Occipital lobe (tissue), 1 donor: ENCODE measurements at regions not wholly inside any gene's neighbourhood (a gene's known extent, or its start where the extent isn't known, plus 50 kb on each side); places are given as distances from the start of the nearest gene placed in this dataset.
"Not testable (repeated sequence)": the region's sequence is repeated elsewhere in the genome, so short reads cannot be mapped to it uniquely, and the experiment has no call there.

Experiments
- DNase-seq: peaks from one replicate; lab custom pipeline; 2025; lab: John Stamatoyannopoulos, UW

DNA sequence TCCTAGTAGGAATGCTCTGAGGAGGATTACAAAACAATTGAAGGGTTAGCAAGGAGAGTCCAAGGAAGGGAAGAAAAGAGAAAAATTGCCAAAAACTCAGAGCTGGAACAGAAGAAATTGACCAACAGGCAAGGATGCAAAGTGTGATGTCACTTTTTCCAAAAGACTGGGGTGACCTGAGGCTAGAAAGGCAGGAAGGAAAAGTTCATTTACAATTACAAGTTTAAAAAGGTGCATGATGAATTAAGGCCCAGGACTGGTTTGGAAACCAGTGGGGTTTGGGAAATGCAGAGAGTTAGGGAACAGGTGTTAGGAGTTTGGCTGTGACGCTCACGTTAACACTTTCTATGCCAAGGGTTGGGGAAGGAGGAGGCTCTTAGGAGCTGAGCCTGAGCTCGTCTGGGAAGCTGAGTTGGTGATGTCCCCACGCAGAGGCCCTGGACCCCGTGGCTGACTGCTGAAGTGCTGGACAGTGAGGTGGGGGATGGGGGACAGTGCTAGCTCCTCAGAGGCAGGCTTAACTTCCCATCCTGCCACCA, 92.6 kb upstream of the PODXL start:
- no peak for DNase-seq

DNA sequence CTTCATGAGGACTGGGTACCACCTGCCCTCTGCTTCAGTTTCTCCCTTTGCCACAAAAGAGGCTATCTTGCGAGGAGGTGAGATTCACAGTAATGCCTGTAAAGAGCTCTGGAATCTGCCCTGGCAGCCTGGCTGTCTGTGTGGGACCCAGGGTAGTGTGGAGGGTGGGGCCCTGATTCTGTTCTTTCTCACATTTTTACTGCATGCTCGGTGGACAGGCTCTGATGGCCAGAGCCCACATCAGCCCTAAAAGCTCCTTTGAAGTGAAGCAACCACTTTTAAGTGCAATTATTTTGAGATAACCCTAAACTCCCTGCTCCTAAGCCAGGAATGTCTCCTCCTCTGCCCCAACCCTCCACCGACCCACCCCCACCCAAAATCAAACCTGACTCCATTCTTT, 92.1 kb upstream of the PODXL start:
- no peak for DNase-seq

DNA sequence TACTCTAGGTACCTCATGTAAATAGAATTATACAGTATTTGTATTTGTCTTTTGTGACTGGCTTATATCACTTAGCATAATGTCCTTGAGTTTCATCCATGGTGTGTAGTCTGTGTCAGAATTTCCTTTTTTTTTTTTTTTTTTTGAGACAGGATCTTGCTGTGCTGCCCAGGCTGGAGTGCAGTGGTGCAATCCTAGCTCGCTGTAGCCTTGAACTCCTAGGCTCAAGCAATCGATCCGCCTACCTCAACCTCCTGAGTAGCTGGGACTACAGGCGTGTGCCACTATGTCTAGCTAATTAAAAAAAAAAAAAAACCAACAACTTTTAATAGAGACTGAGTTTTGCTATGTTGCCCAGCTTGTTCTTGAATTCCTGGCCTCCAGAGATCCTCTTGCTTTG, 89.8 kb upstream of the PODXL start:
- no peak for DNase-seq

DNA sequence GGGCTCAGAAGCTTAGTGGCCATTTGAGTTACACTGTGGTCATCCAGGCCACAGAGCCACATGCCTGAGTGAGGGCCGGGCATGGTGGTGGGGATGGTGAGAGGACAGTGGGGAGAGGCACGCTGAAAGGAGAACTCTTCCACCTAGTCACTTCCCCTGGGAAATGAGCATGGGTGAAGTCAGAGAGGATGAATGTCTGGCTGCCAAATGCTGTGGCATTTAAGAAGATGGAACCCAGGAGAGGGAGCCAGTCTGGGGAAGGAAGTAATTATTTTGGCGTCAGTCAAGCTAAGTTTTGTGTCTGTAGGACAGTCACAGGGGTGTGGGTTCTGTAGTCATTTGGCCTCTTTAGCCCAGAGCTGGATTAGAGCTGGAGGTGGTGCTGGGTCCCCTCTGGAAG, 86.0 kb upstream of the PODXL start:
- DNase-seq, result no peak

DNA sequence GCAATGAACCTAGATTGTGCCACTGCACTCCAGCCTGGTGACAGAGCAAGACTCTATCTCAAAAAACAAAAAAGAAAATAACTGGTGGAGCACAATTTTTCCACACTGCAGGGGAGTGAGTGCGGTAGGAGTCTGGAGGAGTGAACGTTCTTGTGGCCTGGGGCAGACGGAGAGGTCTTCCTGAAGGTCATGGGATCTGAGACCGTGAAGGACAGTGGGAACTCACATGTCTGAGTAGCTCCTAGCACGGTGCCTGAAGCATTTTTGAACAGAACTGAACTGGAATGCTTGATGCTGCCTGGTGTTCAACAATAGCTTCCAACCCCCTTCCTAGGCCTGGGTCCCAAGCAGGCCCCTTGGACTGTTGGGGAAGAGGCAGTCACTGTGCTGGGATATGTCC, 84.3 kb upstream of the PODXL start:
- DNase-seq, result no peak

DNA sequence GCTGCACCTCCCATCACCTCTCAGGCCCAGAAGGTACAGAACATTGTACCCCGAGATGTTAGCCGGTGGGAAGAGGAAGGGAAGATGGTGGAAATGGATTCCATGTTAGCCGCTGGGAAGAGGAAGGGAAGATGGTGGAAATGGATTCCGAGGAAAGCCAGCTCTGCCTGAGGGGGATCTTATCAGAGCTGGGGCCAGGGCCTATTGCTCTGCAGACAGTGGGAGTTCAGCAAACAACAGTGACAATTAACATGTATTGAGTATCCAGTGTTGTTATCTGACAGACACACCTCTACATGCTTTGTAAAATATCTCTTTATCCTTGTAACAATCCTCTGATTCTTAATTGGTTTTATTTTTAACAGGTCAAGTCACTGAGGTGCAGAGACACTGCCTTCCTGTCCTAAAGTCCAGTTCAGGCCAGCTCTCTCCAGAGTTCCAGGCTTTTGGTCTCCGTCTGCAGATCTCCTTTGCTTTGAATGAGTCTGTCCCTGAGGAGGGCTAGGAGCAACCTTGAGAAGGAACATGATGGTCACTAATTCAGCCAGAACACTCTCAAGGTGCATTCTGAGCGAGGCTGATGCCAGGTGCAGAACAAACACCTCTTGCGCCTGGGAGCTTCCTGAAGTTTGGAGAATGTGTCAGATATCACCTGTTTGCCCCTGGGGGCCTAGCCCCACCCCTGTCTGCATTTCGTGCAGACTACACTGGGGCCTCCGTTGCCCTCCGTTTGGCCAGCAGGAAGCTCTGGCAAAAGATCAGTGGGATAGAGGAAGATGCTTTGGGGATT, 82.4 kb upstream of the PODXL start:
- DNase-seq, result no peak

DNA sequence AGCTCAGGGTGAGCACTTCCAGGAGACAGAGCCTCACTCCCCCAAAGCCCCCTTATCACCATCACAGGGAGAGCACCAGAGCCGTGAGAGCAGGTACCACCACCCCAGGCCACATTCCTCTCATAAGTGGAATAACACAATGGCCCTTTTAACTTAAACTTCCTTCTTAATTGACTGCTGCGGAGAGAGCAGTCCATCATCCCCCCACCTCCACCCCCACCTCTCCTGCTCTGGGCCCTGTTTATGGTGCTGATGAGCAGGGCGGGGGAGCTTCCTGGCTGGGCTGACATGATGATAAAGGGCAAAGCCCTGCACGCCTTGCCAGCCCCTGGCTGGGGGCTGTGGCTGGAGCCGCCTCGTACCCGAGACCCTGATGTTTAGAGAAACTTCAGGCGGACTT, 81.4 kb upstream of the PODXL start:
- no peak for DNase-seq

DNA sequence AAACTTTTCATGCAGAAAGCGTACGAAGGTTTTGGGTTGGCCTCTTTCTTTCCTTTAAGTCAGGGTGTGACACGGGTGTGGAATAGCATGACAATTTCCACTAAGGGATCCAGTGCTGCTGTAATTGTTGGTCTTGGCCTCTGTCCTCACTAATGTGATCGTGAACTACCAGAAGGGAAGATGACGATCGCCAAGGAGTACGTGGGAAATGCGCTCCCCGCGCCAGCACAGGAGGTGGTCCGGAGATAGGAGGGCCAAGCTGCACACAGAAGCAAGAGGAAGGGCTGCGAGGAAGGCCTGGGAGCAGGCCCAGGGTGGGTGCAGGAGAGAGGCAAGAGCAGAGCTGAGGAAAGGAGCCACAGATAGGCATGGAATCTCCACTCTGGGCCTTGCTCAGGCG, 79.7 kb upstream of the PODXL start:
- no peak for DNase-seq

DNA sequence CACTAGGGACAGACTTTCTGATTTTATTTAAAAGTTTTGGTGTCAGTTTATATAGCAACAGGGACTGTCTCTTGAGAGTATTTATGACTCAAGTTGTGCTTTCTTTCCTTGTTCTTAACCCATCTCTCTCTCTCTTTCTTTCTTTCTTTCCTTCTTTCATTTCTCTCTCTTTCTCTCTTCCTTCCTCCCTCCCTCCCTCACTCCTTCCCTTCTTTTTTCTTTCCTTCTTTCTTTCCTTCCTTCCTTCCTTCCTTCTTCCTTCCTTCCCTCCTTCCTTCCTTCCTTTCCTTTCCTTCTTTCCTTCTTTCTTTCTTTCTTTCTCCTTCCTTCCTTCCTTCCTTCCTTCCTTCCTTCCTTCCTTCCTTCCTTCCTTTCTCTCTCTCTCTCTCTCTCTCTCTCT, 77.8 kb upstream of the PODXL start:
- not testable (repeated sequence) for DNase-seq

DNA sequence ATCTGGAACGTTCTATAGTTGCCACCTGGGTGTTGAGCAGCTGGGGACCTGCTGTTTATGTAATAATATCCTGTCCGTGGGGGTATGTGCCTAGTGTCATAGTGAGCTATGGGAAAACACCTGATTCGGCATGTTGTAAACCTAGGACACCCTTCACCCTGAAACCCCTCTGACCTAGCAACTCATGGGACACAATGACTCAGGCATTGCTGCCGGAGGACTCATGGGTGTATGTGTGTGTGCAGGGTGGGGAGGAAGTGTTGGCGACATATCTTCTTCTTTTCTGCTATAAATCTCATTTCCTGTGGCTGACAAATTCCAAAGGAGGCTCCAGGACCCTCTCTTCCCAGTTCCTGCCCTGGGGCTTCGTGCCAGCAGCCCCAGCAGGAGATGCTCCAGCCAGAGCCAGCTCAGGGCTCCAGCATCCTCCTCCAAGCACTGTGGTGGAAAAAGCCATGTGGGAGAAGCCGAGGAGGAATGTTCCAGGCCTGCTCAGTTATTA, 77.0 kb upstream of the PODXL start:
- DNase-seq, result no peak

DNA sequence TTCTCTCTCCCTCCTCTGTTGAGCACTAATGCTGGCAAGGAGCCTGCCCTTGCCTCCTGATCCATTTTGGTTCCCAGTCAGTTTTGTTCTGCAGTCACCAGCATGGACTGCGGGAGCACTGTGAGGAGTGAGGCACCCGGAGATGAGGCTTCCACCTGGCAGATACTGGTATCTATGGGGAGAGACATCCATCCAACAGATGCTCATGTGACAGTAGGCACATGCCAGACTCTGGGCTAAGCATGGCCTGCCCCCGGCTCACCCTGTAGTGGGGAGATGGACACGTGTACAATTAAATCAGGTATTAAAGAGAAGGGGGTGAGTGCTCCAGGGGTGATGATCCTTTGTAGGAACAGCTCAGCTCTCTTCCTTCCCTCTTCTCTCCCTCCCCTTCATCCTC, 74.0 kb upstream of the PODXL start:
- no peak for DNase-seq

DNA sequence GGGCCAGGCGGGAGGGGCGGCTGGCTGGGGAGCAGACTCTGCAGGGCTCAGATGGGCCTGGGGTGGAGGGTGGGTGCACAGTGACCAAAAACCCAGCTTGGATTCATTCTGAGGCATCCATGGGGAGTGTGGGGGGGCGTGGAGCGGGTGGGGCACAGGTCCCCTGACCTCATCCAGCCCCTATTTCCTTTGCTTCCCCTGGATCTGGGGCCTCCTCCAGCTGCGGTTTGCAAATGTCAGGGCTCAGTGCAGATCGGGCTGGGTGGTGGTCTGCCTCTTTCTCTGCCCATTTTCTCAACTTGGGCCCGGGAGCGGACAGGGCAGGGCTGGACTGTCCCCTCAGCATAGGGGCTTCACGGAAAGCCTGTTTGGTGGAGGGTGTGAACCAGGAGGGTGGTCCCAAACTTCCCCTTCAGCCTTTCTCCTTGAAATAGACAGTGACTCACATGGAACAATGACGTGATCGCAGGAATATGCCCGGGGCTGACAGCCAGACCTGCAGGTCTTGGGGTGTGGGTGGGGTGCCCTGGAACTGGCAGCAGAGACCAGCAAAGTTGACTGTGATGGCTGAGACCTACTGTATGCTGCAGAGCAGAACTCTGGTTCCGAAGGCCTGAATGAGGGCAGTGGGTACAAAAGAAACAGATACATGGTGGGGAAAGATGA, 72.9 kb upstream of the PODXL start:
- DNase-seq, result no peak

DNA sequence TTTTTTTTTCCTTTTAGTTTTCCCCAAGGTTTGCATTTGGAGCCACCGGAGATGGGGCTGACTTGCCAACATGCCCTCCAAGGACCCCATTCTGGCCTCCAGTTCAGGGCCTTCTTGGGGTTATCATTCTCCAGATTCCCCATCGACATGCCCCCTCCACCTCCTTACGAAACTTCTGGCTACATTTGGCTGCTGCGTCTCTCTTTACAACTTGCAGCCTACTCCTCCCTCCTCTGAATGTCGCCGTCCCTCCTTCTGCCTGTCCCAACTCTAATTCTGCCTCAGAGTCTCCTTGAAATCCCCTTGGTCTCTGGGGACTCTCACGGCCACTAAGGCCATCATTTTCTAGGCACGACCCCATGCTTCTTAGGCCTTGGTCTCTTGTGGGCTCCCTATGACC, 72.2 kb upstream of the PODXL start:
- no peak for DNase-seq

DNA sequence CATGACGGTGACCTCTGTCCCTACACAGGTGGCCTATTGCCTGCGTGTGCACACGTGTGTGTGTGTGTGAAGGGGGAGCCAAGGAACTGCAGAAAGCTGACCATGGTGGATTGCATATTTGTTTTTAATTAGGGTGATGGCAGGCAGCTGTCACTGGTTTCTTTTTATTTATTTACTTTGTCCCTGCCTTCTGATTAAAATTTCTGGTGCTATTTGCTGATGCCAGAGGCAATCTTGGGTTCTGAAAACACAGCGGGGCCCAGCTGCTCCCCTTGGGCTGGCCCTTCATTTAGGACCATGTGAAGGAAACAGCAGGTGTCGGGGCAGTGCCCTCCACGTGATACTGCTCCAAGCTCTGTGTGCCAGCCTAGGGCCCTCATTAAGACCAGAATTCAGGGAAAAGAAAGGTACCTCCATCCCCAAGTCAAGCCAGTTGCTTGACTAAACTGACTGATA, 71.3 kb upstream of the PODXL start:
- DNase-seq, result no peak

DNA sequence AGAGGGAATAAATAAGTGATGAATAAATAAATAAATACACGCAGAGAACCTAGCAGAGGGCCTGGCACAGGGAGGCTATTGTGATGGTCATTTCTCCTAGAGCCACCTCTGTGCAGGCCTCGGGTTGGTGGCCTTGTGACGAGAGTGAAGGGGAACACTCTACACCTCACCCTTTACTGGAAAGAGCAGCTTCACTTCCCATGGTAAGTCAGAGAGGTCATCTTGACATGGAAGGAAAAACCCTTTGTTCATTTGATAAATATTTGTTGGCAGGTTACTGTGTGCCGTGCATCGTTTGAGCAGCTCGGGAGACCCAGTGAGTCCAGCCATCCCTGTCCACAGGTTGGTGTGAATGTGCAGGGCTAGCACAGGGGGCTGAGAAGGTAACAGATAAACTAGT, 70.2 kb upstream of the PODXL start:
- DNase-seq, result no peak

DNA sequence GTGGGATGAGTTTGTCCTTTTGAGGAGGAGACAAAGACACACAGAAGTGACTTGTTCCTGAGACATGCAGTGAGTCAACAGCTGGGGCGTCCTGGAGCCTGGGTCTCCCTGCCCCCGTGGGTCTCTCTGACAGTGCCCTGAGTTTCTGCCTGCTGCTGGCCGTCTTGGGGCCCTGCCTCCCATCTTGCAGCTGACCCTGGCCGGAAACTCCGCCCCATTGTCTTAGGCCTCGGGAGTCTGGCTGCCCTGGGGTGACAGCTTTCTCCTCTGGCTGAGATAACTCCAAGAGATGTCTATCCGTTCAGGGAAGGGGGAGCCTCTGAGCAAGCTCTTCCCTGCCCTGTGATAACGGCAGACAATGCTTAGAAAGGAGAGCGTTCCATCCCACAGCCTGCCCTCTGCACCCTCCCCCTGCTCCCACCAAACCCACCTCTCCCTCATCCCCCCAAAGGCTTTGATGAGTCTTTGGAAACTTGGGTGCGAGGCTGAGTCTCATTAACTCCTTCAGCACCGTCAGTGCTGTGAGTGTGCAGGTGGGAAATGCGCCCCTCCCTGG, 69.5 kb upstream of the PODXL start:
- no peak for DNase-seq

DNA sequence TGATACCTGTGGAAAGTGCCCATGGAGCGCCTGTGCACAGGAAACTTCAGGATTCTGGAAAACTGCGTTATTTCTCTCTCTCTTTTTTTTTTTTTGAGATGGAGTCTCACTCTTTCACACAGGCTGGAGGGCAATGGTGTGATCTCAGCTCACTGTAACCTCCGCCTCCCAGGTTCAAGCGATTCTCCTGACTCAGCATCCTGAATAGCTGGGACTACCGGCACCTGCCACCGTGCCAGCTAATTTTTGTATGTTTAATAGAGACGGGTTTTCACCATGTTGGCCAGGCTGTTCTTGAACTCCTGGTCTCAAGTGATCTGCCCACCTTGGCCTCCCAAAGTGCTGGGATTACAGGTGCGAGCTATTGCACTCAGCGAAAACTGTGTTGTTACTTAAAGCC, 68.9 kb upstream of the PODXL start:
- DNase-seq, result not testable (repeated sequence)

DNA sequence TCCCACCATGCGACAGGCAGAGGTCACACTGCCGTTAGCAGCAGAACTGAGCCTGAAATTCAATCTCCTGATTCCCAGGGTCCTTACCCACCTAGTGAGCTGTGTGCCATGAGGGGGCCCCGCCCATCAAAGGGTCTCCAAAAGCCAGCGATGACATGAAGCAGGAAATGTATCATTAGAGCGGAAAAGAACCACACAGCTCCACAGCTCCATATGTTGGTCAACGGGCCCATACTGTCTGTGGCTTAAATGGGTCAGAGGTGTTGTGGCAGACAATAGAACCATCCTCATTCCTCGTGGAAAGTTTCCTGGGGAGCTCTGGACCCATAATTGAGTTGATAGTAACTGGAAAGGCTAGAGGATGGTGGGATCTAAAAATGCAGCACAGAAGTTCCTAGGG, 68.1 kb upstream of the PODXL start:
- no peak for DNase-seq

DNA sequence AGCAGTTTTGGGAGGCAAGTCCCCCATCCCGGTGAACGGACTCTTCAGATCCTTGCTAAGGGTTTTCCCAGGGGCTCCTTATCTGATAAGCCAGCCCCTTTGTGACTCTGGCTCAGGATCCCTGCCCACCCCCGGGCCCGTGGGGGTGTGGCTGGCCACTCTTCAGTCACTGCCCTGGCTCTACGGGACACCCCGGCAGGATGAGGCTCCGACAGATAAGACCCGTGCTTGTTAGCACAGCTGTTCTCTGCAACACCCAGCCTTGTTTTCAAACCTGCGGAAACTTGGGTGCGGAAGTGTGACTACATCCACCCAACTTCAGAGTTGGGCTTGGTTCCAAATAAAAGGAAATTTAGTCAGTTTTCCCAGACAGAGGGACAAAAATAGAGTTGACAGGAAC, 66.7 kb upstream of the PODXL start:
- no peak for DNase-seq

DNA sequence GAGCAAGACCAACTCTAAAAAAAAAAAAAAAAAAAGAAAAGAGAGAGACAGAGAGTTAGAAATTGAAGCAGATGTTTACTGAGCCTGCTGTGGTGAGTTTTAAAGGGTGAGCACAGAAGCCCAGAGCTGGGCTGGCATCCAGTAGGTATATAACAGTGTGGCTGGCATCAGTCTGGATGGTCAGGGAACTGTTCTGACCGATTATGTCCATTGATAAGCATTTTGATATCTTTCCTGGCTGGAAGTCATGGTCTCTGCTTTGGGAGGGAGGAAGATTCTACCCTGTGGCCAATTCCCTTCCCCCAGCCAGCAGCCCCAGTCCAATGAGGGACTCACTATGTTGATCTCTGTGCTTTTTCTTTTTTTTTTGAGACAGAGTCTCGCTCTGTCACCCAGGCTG, 65.2 kb upstream of the PODXL start:
- no peak for DNase-seq

DNA sequence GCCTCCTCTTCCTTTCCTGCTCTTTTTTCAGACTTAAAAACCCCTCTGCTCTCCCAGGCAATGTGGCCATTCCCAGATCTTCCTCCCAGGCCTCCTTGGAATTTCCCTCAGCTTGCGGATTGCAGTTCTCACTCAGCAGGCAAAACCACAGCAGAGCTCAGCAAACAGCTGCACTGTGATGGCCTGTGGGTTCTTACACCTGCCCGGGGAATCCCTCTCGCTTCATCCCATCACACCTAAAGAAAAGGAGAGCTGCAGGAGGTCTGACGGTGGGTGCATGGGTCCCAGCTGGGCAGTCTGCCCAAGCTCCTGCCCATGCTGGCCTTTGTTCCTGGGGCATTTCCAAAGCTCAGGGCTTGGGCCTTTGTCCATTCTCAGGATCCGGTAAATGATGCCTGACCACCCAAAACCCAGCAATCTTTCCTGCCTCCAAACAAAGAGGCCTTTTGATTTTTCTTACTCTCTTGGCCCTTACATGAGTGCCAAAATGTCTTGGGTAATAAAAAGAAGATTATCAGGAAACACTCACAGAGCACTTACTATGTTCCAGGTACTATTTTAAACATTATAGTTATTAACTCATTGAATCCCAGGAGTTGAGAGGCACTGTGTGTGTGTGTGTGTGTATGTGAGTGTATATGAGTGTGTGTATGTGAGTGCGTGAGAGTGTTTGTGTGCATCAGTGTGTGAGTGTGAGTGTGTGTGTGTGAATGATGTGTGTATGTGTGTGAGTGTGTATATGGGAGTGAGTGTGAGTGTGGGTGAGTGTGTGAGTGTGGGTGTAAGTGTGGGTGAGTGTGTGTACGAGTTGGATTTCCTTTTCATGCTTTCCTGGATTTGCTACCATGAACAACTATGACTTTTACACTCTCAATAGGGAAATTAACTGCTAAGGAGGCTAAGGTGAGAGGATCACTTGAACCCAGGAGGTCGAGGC, 64.5 kb upstream of the PODXL start:
- DNase-seq, result no peak
